ENCODE measurements at regions not wholly inside any gene's neighbourhood (a gene's known extent, or its start where the extent isn't known, plus 50 kb on each side); places are given as distances from the start of the nearest gene placed in this dataset.
"Not testable (repeated sequence)": the region's sequence is repeated elsewhere in the genome, so short reads cannot be mapped to it uniquely, and the experiment has no call there.

DNA sequence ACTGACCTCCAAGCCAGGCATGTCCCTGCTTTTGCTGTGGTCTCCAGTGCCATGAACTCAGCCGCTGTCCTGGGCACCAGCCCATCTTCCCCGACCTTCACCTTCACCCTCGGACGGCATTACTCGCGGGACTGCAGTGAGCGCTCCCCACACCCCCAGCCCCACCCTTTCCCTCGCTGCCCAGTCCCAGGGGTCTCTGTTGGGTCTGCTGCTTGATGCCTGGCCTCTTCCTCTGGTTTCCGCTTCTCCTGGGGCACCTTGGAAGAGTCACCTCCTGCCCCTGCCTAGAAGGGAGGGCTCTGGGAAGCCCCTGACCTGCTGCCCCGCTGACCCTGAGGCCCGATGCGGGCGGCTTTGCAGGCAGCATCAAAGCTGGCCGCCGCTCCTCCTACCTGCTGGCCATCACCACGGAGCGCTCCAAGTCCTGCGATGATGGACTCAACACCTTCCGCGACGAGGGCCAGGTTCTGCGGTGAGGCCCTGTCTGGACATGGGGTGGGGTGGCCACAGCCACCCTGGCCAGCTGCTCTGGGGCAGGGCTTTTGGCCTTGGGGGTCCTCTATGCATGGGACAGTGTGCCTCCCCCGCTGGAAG lies 102.3 kb downstream of the ZNF267 start:
- H3K4me1 ChIP-seq (replicated peaks); H3K27ac ChIP-seq; H3K27me3 ChIP-seq (replicated peaks); H3K4me3 ChIP-seq; H3K9me3 ChIP-seq (replicated peaks); DNase-seq (ENCODE audit: low read depth in 1 of 2, low spot score in 2 of 2); H3K36me3 ChIP-seq: not testable (repeated sequence)

DNA sequence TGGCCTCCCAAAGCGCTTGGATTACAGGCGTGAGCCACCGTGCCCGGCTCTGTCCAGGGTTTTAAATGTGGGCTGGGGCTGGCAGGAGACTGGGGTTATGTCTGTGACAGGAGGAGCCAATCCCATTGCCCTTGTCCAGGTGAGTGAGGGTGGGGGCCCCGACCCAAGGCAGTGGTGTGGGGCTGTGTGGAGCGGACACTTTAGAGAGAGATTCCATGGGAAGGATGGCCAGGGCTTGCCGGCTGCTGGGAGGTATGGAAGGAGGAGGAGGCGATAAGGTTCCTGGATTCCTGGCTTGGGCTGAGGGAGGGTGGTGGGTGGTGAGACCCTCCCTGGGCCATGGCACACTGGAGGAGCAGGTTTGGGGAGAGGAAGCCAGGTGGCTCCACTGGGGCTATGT lies 104.9 kb downstream of the ZNF267 start:
- not testable (repeated sequence) for H3K4me1 ChIP-seq (replicated peaks); H3K36me3 ChIP-seq; H3K27ac ChIP-seq; H3K9me3 ChIP-seq (replicated peaks); H3K4me3 ChIP-seq; DNase-seq (ENCODE audit: low read depth in 1 of 2, low spot score in 2 of 2); H3K27me3 ChIP-seq (replicated peaks)

DNA sequence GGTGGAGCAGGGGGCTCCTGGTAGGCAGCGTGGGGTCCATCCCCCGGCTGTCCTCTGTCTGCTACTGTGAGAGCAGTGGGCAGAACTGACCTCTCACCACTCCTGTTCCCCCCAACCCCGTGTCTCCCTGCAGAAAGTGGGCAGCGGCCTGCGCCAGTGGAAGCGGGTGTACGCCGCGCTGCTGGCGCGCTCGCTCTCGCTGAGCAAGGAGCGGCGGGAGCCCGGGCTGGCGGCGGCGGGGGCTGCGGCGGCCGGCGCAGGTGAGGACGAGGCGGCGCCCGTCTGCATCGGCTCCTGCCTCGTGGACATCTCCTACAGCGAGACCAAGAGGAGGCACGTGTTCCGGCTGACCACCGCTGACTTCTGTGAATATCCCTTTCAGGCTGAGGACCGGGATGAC lies 108.1 kb downstream of the ZNF267 start:
- H3K36me3 ChIP-seq; H3K27ac ChIP-seq; H3K9me3 ChIP-seq (replicated peaks); H3K4me1 ChIP-seq (replicated peaks); DNase-seq (ENCODE audit: low read depth in 1 of 2, low spot score in 2 of 2); H3K4me3 ChIP-seq; H3K27me3 ChIP-seq (replicated peaks): not testable (repeated sequence)

DNA sequence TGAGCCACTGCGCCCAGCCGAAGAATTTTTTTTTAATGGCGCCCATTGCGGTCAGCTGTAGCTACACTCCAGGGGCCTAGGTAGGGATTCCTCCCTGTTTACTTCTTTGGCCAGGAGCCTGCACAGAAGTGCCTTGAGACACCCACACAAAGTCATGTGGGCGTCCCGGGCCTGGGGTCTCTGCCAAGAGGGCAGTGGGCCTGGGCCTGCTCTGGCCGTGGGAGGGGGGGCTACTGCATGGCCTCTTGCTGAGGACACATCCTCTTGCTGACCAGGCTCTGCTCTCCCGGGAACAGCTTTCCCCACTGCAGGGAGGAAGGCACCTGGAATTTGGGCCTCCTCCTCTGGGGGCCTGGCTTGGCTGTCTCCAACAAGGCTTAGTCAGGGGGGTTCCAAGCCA lies 109.4 kb downstream of the ZNF267 start:
- not testable (repeated sequence) for H3K4me3 ChIP-seq; H3K36me3 ChIP-seq; H3K4me1 ChIP-seq (replicated peaks); H3K27me3 ChIP-seq (replicated peaks); H3K9me3 ChIP-seq (replicated peaks); H3K27ac ChIP-seq; DNase-seq (ENCODE audit: low read depth in 1 of 2, low spot score in 2 of 2)

DNA sequence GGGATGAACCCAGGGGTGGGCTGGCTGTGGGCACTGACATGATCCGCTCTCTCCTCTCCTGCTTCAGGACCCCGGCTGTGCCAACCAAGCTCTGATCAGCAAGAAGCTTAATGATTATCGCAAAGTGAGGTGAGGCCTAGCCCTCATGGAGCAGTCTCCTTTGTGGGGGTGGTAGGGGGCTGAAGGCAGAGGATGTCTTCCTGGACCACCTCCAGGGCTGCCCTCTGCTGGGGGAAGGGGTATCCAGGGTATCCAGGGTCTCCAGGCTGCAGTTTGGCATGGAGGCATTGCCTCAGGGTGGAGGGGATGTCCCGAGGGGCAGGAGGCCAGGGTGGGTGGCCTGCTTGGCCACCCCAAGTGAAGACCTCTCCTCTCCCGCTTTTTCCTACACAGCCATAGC lies 110.1 kb downstream of the ZNF267 start:
- H3K36me3 ChIP-seq; H3K4me3 ChIP-seq; H3K9me3 ChIP-seq (replicated peaks); H3K4me1 ChIP-seq (replicated peaks); H3K27ac ChIP-seq; DNase-seq (ENCODE audit: low read depth in 1 of 2, low spot score in 2 of 2); H3K27me3 ChIP-seq (replicated peaks): not testable (repeated sequence)

DNA sequence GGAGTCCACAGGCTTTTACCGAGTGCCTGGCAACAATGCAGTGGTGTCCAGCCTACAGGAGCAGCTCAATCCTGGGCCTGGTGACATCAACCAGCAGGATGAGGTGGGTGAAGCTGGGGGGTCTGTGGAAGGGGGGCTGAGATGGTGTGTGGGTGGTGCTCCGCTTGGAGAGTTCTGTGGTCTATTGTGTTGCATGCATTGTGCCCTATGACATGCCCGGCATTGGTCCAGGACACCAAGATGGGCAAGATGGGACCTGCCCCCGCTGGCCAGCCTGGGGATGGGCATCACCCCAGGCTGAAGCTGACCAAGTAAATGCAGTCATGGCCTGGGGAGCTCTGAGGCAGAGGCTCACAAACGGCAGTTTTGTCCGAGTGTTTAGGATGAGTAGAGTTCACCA lies 113.3 kb downstream of the ZNF267 start:
- not testable (repeated sequence) for H3K27me3 ChIP-seq (replicated peaks); H3K4me3 ChIP-seq; H3K27ac ChIP-seq; H3K4me1 ChIP-seq (replicated peaks); DNase-seq (ENCODE audit: low read depth in 1 of 2, low spot score in 2 of 2); H3K9me3 ChIP-seq (replicated peaks); H3K36me3 ChIP-seq

DNA sequence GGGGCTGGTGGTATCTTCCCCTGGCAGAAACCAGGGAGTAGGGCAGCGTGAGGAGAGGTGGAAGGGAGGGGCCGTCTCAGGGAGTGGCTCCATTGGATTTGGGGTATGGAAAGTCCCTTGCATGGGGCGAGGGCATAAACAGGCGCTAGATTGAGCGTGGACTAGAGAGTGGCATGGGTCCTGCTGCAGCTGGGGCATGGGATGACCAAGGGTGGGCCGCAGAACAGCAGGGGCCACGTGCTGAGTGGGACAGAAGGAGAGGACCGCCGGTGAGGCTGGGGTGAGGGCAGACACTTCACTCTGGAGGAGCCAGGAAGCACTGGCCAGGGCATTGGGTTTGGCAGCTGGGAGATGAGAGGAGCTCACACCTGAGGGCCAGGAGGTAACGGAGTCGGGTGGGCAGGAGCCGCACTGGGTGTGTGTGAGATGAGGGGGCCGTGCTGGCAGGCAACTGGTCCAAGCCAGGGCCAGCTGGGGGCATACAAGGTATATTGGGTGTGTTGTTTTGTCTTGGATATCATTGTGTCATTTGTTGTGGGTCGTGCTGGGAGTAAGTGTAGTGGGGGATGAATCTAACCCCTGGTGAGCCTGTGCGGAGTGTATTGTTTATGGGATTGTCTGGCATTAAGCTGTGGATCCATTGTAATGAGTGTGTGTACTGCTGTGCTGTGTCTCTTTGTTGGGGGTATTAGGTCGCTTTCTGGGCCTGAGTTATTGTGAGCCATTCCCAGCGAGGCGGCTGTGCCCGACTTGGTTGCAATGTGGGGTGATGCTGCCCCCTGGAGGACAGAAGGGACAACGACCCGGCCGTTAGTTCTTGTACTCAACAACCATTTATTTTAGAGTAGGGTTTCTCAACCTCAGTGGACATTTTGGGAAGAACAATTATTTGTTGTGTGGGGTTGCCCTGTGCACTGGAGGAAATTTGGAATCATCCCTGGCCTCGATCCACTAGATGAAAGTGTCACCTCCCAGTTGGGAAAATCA lies 115.3 kb downstream of the ZNF267 start:
- H3K36me3 ChIP-seq; DNase-seq (ENCODE audit: low read depth in 1 of 2, low spot score in 2 of 2): not testable (repeated sequence)

DNA sequence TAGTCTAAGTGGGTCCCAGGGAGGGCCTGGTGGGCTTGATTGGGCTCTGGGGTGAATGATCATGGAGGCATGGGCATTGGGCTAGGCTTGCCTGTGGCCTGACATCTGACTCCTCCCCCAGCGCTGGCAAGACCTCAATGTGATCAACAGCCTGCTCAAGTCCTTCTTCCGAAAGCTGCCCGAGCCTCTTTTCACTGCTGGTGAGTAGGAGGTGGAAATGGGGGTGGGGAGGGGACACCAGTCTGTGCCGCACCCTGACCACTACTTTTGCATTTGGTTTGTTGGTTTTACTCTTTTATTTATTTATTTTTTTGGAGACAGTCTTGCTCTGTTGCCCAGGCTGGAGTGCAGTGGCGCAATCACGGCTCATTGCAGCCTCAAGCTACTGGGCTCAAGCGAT lies 116.7 kb downstream of the ZNF267 start:
- H3K36me3 ChIP-seq; DNase-seq (ENCODE audit: low read depth in 1 of 2, low spot score in 2 of 2); H3K27ac ChIP-seq; H3K4me1 ChIP-seq (replicated peaks); H3K27me3 ChIP-seq (replicated peaks); H3K9me3 ChIP-seq (replicated peaks); H3K4me3 ChIP-seq: not testable (repeated sequence)

More for the DNA sequence above, 115.3 kb downstream of the ZNF267 start:
- H3K9me3 ChIP-seq (replicated peaks); H3K27me3 ChIP-seq (replicated peaks); H3K4me1 ChIP-seq (replicated peaks); H3K27ac ChIP-seq; H3K4me3 ChIP-seq: not testable (repeated sequence)

DNA sequence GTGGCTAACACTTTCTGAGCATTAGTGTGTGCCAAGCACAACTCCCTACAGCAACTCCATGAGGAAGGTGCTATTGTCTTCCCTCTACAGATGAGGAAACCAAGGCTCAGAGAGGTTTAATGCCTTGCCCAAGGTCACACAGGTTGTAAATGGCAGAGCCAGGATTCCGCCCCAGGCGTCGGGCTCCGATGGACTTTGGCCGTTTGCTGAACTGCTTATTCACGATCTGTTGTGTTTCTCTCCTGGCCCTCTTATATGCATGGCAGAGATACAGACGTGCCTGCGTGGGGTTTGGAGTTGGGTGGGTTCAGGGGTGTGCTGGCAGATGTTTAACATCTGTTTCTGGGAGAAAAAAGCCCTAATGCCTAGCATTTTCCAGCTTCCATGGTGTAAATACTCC lies 117.4 kb downstream of the ZNF267 start:
- DNase-seq (ENCODE audit: low read depth in 1 of 2, low spot score in 2 of 2); H3K4me1 ChIP-seq (replicated peaks); H3K36me3 ChIP-seq; H3K27ac ChIP-seq; H3K9me3 ChIP-seq (replicated peaks); H3K27me3 ChIP-seq (replicated peaks); H3K4me3 ChIP-seq: not testable (repeated sequence)

DNA sequence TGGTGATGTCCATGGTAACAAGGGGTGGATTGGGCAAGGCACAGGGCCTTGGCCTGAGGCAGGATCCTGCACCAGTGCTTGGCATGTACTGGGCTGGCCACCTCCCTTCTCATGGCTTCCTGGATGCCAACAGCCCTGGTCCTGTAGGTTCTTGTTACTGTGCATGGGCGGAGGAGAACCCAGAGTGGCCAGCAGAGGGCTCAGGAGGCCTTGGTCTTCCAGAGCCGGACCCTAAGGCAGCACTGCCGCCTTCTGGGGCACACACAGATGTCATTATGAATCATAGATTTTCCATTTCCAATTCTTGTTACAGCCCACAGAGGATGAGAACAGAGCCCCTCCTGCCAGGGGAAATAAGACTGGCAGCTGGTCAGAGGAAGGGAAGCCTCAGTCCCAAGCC lies 122.7 kb downstream of the ZNF267 start:
- not testable (repeated sequence) for H3K27ac ChIP-seq; H3K36me3 ChIP-seq; H3K9me3 ChIP-seq (replicated peaks); DNase-seq (ENCODE audit: low read depth in 1 of 2, low spot score in 2 of 2); H3K4me1 ChIP-seq (replicated peaks); H3K27me3 ChIP-seq (replicated peaks); H3K4me3 ChIP-seq

DNA sequence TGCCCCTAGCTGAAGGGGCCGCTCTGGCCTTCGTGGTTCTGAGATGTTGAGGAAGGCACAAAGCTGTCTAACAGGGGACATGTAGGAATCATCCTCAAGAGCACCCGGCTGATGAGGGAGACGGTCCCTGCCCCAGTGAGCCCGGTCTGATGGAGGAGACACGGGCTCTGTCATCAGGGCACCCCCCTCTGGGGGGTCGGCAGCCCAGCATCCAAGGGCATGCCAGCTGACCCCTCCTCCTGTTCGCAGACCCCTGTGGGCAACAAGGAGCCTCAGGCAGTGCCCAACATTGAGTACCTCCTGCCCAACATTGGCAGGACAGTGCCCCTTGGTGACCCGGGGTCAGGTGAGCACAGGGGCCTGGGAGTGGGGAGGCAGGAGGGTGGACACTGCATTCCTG lies 128.9 kb downstream of the ZNF267 start:
- not testable (repeated sequence) for H3K9me3 ChIP-seq (replicated peaks); H3K4me3 ChIP-seq; H3K27ac ChIP-seq; H3K36me3 ChIP-seq; H3K4me1 ChIP-seq (replicated peaks); DNase-seq (ENCODE audit: low read depth in 1 of 2, low spot score in 2 of 2); H3K27me3 ChIP-seq (replicated peaks)

DNA sequence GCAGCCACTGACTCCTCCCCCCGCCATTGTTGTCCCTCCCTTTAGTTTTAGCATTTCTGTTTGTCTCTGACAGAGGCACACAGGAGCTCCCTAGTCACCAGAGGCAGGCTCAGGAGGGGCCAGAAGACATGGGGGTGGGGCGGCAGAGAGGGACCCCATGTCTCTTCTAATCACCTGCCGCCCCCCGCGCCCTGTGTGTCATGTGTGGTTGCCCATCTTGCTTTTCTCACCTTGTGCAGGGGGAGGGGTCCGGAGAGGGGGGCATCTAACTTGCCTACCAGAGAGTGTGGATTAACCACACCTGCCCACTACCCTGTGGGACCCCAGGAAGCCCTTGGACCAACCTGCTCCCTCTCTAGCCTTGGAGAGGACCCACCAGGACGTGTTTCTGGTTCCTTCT lies 130.2 kb downstream of the ZNF267 start:
- not testable (repeated sequence) for DNase-seq (ENCODE audit: low read depth in 1 of 2, low spot score in 2 of 2); H3K27ac ChIP-seq; H3K4me1 ChIP-seq (replicated peaks); H3K4me3 ChIP-seq; H3K36me3 ChIP-seq; H3K27me3 ChIP-seq (replicated peaks); H3K9me3 ChIP-seq (replicated peaks)

DNA sequence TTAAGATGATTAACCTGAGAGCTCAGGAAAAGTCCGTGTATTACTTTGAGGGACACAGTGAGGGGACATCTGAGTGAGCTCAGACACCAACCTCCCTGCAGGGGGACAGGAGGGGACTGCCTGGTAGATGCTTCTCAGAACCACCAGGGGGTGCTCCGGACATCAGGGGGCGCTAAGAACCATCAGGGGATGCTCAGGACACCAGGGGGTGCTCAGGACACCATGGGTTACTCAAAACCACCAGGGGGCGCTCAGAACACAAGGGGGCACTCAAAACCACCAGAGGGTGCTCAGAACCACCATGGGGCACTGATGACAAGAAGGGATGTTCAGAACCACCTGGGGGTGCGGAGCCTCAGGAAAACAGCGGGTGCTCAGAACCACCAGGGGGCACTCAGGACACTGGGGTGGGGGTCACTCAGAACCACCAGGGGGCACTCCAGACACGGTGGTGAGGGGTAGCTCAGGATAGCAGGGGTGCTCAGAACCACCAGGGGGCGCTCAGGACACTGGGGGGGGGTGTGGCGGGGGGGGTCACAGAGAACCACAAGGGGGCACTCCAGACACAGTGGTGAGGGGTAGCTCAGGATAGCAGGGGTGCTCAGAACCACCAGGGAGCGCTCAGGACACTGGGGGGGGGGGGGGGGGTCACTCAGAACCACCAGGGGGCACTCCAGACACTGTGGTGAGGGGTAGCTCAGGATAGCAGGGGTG lies 165.3 kb downstream of the ZNF267 start:
- H3K4me1 ChIP-seq (replicated peaks); H3K36me3 ChIP-seq; H3K27ac ChIP-seq; H3K9me3 ChIP-seq (replicated peaks); H3K4me3 ChIP-seq; DNase-seq (ENCODE audit: low read depth in 1 of 2, low spot score in 2 of 2); H3K27me3 ChIP-seq (replicated peaks): not testable (repeated sequence)

DNA sequence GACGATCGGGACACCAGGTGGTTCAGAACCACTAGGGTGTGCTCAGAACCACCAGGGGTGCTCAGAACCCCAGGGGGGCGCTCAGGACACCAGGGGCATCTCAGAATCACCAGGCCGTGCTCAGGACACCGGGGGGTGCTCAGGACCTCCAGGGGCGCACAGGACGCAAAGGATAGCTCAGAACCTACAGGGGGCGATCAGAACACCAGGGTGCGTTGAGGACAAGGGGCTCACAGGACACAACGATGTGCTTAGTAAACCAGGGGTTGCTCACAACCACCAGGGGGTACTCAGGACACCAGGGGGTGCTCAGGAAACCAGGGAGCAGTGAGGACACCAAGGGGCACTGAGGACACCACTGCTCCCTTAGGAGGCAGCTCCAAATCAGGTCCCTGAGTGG lies 166.3 kb downstream of the ZNF267 start:
- H3K4me3 ChIP-seq; H3K27ac ChIP-seq; H3K4me1 ChIP-seq (replicated peaks); DNase-seq (ENCODE audit: low read depth in 1 of 2, low spot score in 2 of 2); H3K27me3 ChIP-seq (replicated peaks); H3K36me3 ChIP-seq; H3K9me3 ChIP-seq (replicated peaks): not testable (repeated sequence)

Data from SJSA1 (cell line).